ENCODE measurements at regions not wholly inside any gene's neighbourhood (a gene's known extent, or its start where the extent isn't known, plus 50 kb on each side); places are given as distances from the start of the nearest gene placed in this dataset.

DNA sequence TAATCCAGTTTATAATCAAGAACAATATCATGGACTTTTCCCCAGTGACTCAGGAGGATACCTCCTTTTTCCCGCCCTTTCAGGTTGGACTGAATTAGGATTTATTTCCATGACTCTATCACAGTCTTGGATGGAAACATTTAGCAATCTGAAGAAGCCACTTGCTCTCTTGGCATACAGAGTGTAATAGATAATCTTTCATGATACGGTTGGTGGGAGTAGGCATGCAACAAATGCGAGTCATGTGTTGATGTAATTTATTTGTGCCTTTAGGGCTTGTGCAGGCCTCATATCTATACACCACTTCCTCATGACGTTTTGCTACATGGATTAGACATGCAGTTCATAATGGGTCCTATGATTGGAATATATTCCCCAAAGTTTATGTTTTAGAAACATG, 54.2 kb upstream of the MCTP2 start:
- no peak for DNase-seq

DNA sequence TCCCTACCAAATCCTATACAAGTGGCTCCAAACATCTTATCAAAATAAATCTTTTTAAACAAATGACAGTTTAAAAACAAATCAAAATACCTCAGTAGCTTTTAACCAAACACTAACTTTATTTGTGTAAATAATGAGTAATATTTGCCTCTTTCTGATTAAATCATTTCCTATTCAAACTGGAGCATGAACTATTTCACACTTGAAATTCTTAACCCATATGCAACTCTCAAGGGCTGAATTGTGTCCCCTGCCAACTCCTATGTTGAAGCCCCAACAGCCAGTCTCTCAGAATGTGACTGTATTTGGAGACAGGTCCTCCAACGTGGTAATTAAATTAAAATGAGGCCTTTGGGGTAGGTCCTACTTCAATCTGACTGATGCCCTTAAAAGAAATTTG, 55.9 kb upstream of the MCTP2 start:
- no peak for DNase-seq

DNA sequence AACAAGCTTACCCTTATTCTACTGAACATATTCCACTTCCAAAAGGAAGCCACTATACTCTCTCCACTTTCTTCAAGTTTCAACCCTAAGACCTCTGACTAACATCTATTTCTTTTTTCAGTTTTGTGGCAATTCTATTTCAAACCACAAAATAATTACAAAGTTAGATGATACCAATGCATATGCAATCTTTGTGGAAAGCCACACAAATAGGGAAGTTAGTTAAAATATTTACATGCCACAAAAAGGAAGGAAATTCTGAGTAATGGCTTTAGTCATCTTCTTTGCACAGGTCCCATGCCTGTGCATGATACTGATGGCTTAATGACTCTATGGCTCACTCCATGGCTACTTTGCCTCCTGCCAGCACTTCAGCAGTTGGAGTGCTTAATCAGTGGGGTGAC, 57.0 kb upstream of the MCTP2 start:
- DNase-seq: no peak

DNA sequence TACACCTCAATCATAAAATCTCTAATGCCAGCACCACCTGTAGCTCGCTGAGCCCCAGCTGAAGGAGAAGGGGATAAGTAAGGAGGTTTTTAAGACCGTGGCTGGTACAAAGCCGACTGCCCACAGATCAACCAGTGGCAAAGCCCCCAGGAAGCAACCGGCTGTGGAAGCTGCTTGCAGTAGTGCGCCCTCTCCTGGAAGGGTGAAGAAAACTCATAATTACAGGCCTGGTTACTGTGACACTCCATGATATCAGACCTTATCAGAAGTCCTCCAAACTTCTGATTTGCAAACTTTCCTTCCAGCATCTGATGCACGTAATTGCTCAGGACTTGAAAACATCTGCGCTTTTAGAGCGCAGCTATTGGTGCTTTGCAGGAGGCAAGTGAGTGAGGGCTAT, 63.1 kb upstream of the MCTP2 start:
- DNase-seq: no peak

DNA sequence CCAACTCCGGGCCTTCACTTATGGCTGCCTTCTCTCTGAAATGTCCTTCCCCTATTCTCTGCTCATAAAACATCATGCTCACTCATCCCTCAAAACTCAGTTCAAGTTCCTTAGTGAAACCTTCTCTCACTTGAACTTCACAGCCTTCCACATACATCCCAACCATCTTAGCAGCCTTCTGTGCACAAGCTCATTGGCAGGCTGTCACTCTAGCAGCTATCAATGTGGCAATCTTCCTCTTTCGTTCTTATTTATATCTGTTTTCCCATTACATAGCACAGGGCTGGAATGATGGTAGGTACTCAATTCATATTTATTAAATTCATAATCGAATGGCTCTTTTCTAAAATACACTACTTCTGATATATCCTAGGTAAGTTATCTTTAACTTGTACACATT, 66.4 kb upstream of the MCTP2 start:
- DNase-seq: no peak

DNA sequence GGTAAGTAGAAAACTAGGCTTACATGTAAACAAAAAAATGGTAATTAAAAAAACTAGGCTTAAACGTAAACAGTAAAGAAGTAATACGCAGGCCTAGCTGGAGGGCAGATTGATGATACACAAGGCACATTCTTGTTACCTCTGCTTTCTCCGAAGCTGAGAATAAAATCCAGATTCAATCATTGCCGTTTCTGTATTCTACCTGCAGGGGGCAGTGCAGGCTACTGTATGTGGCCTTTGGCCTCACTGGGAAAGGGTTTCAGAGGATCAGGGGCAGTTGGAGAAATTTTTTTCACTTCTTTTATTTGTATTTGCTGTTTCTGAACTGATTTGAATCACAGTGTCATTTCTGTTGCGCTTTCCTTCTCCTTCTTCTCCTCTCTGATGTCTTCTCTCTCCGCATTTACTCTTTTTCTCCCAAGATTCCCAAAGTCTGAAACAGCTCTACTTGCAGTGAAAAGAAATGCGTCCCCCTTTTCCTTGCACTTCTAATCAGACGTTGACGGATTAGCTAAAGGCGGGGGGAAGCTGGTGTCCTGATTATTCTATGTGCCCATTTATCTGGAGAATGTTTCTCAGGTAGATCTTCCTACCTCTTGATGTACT, 67.1 kb upstream of the MCTP2 start:
- peak; percentile 40 for DNase-seq

DNA sequence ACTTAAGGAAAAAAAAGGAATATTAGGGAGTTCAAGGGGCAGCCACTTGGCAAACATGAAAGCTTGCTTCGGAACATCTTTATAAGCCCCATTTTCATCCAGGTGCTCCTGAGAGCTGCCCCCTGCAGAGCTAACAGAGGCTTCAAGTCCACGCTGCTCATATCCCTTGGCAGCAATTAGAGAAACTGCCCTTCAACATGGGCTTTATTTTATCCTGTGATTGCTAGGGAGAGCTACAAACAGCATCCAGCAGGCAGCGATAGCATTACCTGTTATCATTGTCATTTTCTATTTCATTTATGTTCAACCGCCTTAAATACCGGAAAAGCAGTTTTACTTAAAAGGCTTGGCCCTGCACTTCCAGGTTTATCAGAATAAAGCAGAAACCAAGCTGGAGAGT, 68.4 kb upstream of the MCTP2 start:
- DNase-seq: no peak

DNA sequence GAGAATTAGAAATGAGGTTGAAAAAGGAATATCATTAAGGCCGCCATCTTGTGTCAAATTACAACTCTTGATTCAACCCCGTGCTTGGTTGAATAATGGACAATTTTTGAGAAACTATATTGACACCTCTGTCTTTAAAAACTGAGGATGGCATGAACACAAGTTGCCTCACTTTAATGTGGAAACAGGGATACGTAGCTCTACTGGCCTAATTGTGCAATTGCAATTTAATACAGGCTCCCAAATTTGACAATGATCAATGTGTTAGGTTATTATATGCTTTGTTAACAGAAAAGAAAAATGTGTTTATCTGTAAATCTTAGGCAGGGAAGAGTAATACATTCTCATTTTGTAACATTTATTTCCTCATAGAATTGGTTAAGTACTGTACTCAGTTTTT, 77.1 kb upstream of the MCTP2 start:
- no peak for DNase-seq

DNA sequence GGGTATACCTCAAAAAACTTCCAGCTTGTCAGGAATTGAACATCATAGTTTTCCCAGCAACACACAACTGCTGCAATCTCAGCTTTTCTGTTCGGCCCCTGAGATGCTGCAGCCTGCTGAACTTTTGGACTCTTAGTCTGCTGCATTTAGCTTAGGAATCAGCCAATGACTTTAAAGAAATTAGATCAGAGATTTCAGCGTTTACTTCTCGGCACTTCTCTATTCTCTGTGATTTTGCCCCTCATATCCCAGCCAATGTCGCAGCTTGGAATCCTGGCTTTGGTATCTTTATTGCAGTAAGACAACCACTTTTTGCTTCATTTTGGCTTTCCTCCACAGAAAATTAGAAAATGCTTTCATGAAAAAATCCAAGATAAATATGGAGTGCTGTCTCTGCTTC, 86.3 kb upstream of the MCTP2 start:
- DNase-seq: no peak

DNA sequence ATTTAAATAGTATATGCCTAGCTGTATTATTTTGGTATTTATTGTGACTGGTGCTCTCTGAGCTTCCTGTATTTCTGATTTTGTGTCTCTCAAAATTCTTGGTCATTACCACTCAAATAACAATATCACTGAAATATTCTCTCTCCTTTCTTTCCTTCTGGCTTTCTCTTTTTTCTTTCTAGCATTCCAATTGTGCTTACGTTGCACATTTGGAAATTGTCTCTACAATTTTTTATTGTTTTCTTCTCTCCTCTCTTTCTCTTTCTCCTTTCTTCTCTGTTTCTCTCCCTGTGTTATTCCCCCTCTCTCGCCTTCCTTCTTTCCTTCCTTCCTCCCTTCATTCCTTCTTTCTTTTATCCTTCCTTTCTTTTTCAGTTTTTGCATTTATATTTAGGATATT, 89.6 kb upstream of the MCTP2 start:
- DNase-seq: no peak

DNA sequence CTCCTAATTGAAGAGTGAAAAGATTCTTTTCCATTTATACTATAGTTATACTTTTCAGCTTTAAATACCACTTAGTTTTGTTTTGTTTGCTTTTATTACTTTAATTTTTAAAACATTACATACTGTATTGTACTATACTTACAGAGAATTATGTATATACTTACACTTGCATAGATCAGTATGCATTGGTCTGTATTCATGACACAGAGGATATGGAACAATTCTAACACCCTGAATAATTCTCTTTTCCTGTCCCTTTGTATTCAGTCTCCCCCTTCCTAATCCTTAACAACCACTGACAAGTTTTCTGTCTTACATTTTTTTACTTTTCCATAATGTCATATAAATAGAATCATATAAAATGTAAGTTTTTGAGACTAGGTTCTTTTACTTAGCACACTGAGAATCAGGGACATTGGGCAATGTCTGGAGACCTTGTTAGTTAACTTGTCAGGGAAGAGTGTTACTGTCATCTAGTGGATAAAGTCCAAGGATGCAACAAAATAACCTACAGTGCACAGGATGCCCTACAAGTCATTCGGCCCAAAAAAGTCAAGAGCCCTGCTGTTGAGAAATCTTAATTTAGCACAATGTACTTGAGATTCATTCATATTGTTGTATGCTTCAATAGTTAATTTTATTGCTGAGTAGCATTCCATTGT, 95.7 kb upstream of the MCTP2 start:
- no peak for DNase-seq

DNA sequence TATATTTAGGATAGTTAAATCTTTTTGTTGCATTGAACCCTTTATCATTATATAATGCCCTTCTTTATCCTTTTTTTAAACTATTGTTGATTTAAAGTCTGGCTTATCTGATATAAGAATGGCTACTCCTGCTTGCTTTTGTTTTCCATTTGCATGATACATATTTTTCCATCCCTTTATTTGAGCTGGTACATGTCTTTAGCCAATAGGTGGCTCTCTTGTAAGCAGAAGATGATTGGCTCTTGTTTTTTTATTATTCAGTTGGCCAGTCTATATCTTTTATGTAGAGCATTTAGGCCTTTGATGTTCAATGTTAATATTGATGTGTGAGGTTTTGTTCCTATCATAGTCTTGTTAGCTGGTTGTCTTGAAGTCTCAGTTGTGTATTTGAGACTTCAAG, 99.5 kb upstream of the MCTP2 start:
- DNase-seq: no peak

DNA sequence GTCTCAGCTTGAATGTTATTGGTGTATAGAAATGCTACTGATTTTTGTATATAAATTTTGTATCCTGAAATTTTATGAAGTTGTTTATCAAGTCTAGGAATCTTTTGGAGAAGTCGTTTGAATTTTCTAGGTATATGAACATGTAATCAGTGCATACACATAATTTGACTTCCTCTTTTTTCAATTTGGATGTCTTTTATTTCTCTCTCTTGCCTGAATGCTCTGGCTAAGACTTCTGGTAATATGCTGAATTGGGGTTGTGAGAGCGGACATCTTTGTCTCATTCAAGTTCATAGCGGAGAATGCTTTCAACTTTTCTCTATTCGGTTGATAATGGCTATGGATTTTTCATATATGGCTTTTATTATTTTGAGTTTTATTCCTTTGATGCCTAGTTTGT, 100.9 kb upstream of the MCTP2 start:
- no peak for DNase-seq

DNA sequence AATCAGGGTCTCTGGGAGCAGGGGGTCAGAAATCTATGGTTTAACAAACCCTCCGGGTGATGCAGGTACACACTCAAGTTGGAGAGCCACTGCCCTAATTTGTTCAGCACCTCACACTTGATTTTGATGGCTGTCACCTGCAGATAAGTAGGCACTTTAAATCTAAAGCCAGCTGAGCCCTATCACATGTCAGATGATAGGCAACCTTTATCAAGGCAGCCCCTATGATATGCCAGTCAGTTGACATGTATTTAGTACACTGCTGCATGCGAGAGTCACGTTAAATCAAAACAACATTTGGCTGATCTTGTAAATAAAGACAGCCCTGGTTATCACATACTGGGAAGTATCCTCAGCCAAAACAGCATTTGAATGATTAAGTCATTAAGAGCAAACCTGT, 104.4 kb upstream of the MCTP2 start:
- DNase-seq: no peak

DNA sequence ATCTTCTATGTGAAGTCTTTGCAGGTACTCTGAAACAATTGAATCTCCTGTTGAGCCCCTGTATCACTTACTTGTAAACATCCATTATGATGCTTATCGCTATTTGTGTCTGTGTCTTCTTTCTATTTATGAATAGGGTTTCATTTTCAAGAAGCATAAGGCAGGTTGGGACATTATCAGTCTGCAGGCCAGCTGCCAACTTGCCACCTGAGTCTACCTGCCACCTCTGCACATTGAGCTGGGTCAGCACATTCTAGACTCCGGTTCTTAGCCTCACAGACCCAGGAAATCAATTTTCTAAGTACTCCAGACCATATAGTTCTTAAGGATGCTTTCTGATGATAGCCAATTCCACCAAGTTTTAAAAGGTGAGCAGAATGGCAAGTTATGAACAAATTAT, 105.7 kb upstream of the MCTP2 start:
- no peak for DNase-seq

DNA sequence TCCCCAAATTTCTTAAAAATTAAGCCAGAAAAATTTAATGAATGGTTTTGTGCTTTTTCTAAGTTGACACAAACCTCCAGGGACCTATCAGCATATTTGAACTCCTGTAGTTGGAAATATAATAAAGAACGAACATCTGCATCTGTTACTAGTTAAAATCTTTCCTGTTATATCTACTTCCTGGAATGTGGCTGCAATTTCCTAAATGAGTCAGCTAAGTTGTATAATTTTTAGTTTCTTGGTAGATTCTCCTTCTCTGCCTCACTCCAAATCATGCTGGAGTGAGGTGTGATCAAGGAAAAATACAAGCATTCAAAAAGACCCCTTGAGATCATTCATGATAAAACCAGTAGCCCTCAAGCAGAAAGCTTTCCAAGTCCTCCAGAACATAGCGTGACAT, 106.2 kb upstream of the MCTP2 start:
- DNase-seq: no peak

DNA sequence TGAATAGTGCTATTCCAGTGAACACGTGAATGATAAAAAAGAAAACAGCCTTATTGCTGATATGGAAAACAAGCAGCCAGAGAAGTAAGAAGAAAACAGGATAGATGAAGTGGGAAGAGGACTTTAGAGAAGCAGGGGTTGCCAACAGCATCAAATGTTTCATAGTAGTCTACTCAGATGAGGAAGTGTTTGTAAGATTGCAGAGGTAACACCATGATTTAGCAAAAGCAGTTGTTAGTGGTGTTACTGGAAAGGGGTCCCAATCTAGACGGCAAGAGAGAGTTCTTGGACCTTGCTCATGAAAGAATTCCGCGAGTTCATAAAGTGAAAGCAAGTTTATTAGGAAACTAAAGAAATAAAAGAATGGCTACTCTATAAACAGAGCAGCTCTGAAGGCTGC, 108.8 kb upstream of the MCTP2 start:
- DNase-seq: no peak

DNA sequence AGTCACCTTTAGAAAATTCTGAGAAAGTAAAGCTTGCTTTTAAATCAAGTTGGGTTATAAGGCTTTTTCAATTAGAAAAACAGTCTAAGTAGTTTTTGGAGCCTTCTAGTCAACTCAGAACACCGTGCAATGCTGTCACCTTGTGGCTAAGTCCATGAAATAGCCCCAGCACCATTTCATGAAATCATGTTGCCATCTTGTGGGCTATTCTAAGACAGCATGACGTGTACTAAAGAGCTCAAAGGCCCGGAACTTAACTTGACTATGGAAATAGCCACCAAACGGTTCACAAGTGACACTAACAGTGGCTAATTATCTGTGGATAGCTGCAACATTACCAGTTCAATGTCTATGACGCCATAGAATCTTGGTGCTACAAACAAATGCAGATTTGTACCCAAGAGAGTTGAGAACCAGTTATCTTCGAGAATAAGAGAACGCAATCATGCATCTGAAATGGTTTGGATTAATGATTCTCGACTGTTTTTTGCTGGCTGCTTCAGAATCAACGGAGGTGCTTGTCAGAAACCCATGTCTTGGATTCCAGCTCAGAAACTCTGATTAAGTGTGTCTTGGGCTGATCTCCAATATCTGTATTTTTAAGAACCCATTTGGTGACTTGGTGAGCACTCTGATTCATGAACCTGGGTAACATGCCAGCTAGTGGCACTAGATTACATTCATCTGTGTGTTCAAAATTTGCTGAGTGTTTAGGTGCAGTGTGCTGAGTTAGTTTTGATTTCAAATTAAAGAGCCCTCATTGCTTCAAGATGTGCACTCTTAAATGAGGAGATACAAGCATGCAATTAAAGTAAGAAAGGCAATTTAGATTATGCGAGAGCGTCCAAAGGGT, 111.2 kb upstream of the MCTP2 start:
- peak; percentile 32 for DNase-seq

DNA sequence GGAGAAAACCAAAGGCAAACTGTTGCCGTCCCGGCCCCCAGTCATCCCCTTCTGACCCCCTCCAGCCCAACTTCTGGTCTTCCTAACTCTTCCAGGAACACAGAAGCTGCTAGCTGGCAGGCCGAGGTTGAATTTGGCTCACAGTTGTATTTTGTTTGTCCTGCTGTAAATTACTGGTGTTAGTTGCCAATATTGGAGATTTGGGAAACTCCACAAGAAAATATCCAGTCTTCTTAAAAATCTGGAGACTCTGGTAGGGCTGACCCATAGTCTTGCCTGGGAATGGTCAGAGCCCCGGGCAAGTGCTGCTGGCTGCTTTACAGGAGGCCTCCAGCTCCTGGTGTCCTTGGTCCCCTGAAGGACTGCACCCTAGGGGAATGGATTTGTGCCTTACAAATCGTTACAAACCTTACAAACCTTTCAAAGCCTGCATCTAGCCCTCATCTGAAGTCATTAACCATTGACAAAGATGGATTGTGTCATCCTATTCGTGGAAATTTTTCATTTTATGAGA, 112.0 kb upstream of the MCTP2 start:
- DNase-seq: peak; percentile 15

DNA sequence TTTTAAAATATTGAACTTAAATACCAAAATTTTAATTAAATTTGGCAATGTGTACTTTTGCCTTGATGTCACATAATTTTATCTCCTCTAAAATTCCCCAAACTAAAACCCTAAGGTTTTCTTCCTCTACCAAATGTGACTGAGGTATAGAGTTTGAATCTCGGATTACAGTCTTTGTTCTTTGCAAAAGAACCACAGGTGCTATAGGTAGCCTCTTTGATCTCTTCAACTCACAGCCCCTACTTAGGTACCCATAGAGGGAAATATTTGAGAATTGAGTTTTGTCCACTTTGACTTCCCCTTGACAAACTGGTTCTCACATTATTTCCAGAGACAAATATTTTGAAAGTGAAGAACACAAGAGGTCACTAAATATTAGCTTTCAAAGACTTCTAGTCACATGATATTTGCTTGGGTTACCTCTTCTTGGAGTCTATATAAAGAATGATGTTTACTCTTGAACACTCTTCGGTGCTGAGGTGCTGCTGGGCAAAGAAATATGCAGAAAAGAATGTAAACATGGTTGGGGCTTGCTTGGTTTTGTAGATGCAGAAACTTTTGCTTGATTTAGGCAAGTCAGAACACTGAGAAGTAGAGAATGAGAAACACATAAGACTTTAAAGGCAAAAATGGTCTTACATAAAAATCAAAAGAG, 120.8 kb upstream of the MCTP2 start:
- no peak for DNase-seq

DNA sequence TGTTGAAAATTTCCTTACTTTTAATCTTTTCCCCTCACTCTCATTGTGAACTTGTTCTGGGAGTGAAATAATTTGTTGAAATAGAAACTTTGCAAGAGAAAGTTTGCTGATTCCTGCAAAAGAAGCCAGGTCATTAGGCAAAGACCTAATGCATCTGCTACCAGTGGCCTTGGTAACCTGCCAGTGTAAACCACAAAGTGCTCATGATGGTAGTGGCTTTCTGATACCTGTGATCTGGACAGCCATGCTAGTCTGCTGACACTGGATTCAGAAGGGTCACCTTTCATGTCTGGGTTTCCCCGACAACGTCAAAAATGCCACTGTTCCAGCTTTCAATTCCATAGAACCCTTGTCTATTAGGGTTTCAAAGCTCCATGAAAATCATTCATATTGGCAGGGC, 123.7 kb upstream of the MCTP2 start:
- no peak for DNase-seq

DNA sequence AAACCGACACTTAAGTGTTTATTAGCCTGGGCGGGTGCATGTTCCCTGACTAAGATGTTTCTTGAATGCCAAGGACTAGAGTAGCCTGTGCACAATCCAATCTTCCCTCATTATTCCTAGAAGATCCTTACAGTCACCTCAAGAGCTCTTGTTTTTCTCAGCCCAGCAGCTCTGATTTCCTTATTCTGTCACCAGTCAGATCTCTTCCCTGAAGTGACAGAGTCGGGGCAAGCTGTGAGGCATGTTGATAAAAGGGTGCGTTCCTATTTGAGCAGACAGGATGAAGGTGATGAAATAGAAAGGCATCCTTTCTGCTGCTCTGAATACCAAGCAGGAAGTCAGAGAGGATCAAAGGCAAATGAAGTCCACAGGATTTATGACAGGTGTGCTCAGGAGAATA, 125.6 kb upstream of the MCTP2 start:
- DNase-seq: no peak

DNA sequence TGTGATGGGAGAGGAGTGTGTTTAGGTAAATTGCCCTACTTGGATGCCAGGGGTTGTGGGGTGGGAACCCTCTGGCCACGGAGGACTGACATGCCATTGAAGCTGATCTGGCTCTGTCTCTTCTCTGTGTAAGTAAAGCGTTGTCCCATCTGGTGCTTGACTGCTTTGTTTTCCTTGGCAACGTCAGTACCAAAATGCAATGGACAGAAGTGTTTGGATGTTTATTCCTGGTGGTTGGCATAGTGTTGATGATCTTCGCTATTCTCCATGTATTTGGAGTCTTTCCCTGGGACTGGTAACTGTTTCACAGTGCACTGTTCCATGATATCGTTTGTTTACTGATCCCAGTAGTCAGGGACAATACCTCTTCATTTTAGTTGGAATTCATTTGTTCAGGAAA, 130.5 kb upstream of the MCTP2 start:
- DNase-seq: no peak

Data from right kidney (tissue), 1 donor.